NCI-H187 (cell line): ENCODE measurements at regions not wholly inside any gene's neighbourhood (a gene's known extent, or its start where the extent isn't known, plus 50 kb on each side); places are given as distances from the start of the nearest gene placed in this dataset.

ENCODE experiments used
- DNase-seq, 2 experiments: peaks; one replicate each; lab custom pipeline; 2025; lab: John Stamatoyannopoulos, UW

GRCh38 chr15:94099574-94099960 is 131.8 kb upstream of the MCTP2 start:
- DNase-seq: no peak

GRCh38 chr15:94098921-94099573 is 132.3 kb upstream of the MCTP2 start:
- no peak for DNase-seq

- DNase-seq: no peak
Observed at GRCh38 chr15:94097552-94097951, 133.8 kb upstream of the MCTP2 start.

- DNase-seq: no peak
Observed at GRCh38 chr15:94094310-94094709, 137.1 kb upstream of the MCTP2 start.

- DNase-seq: no peak
Observed at GRCh38 chr15:94086341-94086740, 145.0 kb upstream of the MCTP2 start.

- DNase-seq: no peak
Observed at GRCh38 chr15:94083467-94084052, 147.8 kb upstream of the MCTP2 start.

GRCh38 chr15:94081829-94082228 is 149.5 kb upstream of the MCTP2 start:
- DNase-seq: no peak

GRCh38 chr15:94080989-94081605 is 150.3 kb upstream of the MCTP2 start:
- DNase-seq: no peak

- DNase-seq: no peak
Observed at GRCh38 chr15:94080416-94080815, 150.9 kb upstream of the MCTP2 start.

GRCh38 chr15:94079968-94080367 is 151.4 kb upstream of the MCTP2 start:
- DNase-seq: no peak

- DNase-seq: no peak
Observed at GRCh38 chr15:94079459-94079858, 151.9 kb upstream of the MCTP2 start.

GRCh38 chr15:94077938-94078337 is 153.4 kb upstream of the MCTP2 start:
- DNase-seq: no peak

GRCh38 chr15:94075349-94075748 is 156.0 kb upstream of the MCTP2 start:
- no peak for DNase-seq

GRCh38 chr15:94070356-94071295 is 160.7 kb upstream of the MCTP2 start:
- no peak for DNase-seq

GRCh38 chr15:94069844-94070243 is 161.5 kb upstream of the MCTP2 start:
- DNase-seq: no peak

- no peak for DNase-seq
Observed at GRCh38 chr15:94066811-94067210, 164.6 kb upstream of the MCTP2 start.

GRCh38 chr15:94066046-94066445 is 165.3 kb upstream of the MCTP2 start:
- no peak for DNase-seq

GRCh38 chr15:94064676-94065313 is 166.6 kb upstream of the MCTP2 start:
- no peak for DNase-seq

GRCh38 chr15:94061041-94061440 is 170.3 kb upstream of the MCTP2 start:
- no peak for DNase-seq

GRCh38 chr15:94059013-94059587 is 172.3 kb upstream of the MCTP2 start:
- DNase-seq: no peak

- no peak for DNase-seq
Observed at GRCh38 chr15:94057305-94057704, 174.1 kb upstream of the MCTP2 start.

- DNase-seq: no peak
Observed at GRCh38 chr15:94056314-94056713, 175.0 kb upstream of the MCTP2 start.
